Panc1 (cell line): ENCODE measurements at regions not wholly inside any gene's neighbourhood (a gene's known extent, or its start where the extent isn't known, plus 50 kb on each side); places are given as distances from the start of the nearest gene placed in this dataset.

Experiments
- ATAC-seq: fragments of 200-7000 bp; cut with Tn5 transposase; 2 replicates; pipeline ENCODE4 v1.9.1; 2020; ENCODE audit warnings: mild to moderate bottlenecking, moderate library complexity
- BruUV-seq: library from RNA; stranded (reverse); fragments of 400-500 nt; replicated peaks from 2 replicates; lab custom pipeline; 2021; lab: Mats Ljungman, UMichigan
- CTCF ChIA-PET: fragments of 300-600 bp; sonication (Branson Sonifier 250); formaldehyde crosslinking; loops from one replicate; lab custom pipeline; 2022; ENCODE audit warnings: antibody characterized with exemption; lab: Charles Lee
- POLR2A ChIA-PET: fragments of 300-600 bp; sonication (Branson Sonifier 250); formaldehyde crosslinking; loops from one replicate; lab custom pipeline; 2022; ENCODE audit warnings: antibody characterized with exemption; lab: Charles Lee
- DNase-seq: peaks from one replicate; pipeline ENCODE4 v3.0.0-alpha.2; 2010; ENCODE audit warnings: low read depth, low spot score
- H3K27ac ChIP-seq: 2 replicates; pipeline ENCODE4 v1.5.1; 2011; ENCODE audit warnings: mild to moderate bottlenecking, low read length, inconsistent platforms
- H3K27me3 ChIP-seq: fragments of 200-500 bp; sonication (Bioruptor generic); 2 replicates; pipeline ENCODE4 v1.6.0; 2014; ENCODE audit warnings: low read length, inconsistent platforms; ENCODE audit not compliant: control insufficient read depth, insufficient read depth
- H3K36me3 ChIP-seq: fragments of 200-500 bp; sonication (Bioruptor generic); 2 replicates; pipeline ENCODE4 v1.5.1; 2014; ENCODE audit warnings: inconsistent platforms, mild to moderate bottlenecking, low read length, moderate library complexity; ENCODE audit not compliant: control insufficient read depth, insufficient read depth
- H3K4me1 ChIP-seq: 2 replicates; pipeline ENCODE4 v1.5.1; 2011; ENCODE audit warnings: inconsistent platforms, mild to moderate bottlenecking, low read length, moderate library complexity; ENCODE audit not compliant: control insufficient read depth, insufficient read depth
- H3K4me3 ChIP-seq, 2 experiments: 2 replicates each; pipeline ENCODE4 v1.5.1; 2011 to 2012; ENCODE audit warnings: low read depth in 2 of 2, low read length in 2 of 2, mild to moderate bottlenecking in 2 of 2, inconsistent platforms in 1 of 2, moderate library complexity in 1 of 2
- H3K9me3 ChIP-seq: fragments of 200-500 bp; sonication (Bioruptor generic); 2 replicates; pipeline ENCODE4 v1.5.1; 2014; ENCODE audit warnings: low read depth, mild to moderate bottlenecking, inconsistent platforms, low read length, moderate library complexity; ENCODE audit not compliant: control insufficient read depth, insufficient read depth
- CTCF ChIP-seq: fragments of 450-650 bp; IDR thresholded peaks from 2 replicates; pipeline ENCODE4 v1.5.1; 2017; ENCODE audit warnings: mild to moderate bottlenecking
- POLR2AphosphoS5 ChIP-seq: IDR thresholded peaks from 2 replicates; pipeline ENCODE4 v1.6.1; 2012; ENCODE audit warnings: mild to moderate bottlenecking, low read depth, low read length, moderate library complexity
- SIN3A ChIP-seq: IDR thresholded peaks from 2 replicates; pipeline ENCODE4 v1.6.1; 2012; ENCODE audit warnings: low read depth, mild to moderate bottlenecking, low read length, moderate library complexity, borderline replicate concordance; ENCODE audit not compliant: insufficient read depth
- TCF7L2 ChIP-seq: IDR thresholded peaks from 2 replicates; pipeline ENCODE4 v1.6.1; 2011; ENCODE audit warnings: mild to moderate bottlenecking, low read depth, low read length, inconsistent platforms
- in situ Hi-C: cut with HindIII; loops from 2 replicates; pipeline ENCODE4 v1.10.0; 2016; ENCODE audit warnings: low sequenced_read_pairs, low pct_unique_long_range_greater_than_20kb
- intact Hi-C: fragments of 100-400 bp; cut with micrococcal nuclease; formaldehyde crosslinking; loops from one replicate; pipeline ENCODE4 v1.10.0; 2022; ENCODE audit not compliant: unreplicated experiment
- TF ChIP-seq, protein P1 (sequence below), 2 experiments: IDR thresholded peaks; 2 replicates each; pipeline ENCODE4 v1.6.1; 2011 to 2012; ENCODE audit warnings: low read depth in 2 of 2, control low read depth in 1 of 2, low read length in 1 of 2, mild to moderate bottlenecking in 1 of 2, moderate library complexity in 1 of 2; ENCODE audit not compliant: insufficient read depth in 1 of 2

DNA sequence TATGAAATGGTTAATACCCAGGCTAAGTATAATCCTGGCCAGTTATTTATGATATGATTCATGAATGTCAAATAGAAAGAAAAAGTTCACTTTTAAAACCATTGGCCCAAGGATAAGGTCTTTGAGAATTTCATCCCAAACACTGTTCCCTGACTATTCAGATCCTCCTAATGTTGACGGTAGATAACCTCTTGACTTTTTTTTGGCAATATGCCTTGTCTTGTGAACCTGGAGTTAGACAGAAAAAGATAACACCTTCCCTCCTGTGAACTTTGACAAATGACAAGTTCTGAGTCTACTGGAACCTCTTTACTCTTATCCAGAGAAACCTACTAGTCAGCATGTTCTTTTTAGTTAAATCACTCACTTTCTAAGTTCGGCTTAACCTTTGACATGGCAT lies 166.8 kb upstream of the PREP start:
- Histone ChIP-seq H3K9me3 (no peaks in the 10 kb centered on the region), H3K4me3 (no peak overlapping the region), H3K27me3 (no peaks in the 10 kb centered on the region), H3K36me3 (no peaks in the 10 kb centered on the region), H3K4me1 (no peaks in the 10 kb centered on the region), H3K27ac (no peak overlapping the region; the same call in 1 of the 2 replicates)
- in situ Hi-C loops (no loop called here), intact Hi-C loops (no loop called here)
- ATAC-seq (no peak), DNase-seq (no peak)
- TF ChIP-seq CTCF (no peak), TCF7L2 (no peak), POLR2AphosphoS5 (no peak), SIN3A (no peak)
- TF ChIP-seq, protein P1, sequence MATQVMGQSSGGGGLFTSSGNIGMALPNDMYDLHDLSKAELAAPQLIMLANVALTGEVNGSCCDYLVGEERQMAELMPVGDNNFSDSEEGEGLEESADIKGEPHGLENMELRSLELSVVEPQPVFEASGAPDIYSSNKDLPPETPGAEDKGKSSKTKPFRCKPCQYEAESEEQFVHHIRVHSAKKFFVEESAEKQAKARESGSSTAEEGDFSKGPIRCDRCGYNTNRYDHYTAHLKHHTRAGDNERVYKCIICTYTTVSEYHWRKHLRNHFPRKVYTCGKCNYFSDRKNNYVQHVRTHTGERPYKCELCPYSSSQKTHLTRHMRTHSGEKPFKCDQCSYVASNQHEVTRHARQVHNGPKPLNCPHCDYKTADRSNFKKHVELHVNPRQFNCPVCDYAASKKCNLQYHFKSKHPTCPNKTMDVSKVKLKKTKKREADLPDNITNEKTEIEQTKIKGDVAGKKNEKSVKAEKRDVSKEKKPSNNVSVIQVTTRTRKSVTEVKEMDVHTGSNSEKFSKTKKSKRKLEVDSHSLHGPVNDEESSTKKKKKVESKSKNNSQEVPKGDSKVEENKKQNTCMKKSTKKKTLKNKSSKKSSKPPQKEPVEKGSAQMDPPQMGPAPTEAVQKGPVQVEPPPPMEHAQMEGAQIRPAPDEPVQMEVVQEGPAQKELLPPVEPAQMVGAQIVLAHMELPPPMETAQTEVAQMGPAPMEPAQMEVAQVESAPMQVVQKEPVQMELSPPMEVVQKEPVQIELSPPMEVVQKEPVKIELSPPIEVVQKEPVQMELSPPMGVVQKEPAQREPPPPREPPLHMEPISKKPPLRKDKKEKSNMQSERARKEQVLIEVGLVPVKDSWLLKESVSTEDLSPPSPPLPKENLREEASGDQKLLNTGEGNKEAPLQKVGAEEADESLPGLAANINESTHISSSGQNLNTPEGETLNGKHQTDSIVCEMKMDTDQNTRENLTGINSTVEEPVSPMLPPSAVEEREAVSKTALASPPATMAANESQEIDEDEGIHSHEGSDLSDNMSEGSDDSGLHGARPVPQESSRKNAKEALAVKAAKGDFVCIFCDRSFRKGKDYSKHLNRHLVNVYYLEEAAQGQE (IDR thresholded peaks at IDR 0.05; ENCODE audit: insufficient read depth in 1 of 2, low read depth in 2 of 2, low read length in 1 of 2) = no peak
- ChIA-PET CTCF (no interaction called here), POLR2A (interaction anchor here (0.6 kb wide), 1 partner anchor 776 kb away, joined by 11 read pairs; no protein-coding TSS in a partner anchor)
- no TSS peak for BruUV-seq

- ChIA-PET CTCF (no interaction called here), POLR2A (no interaction called here)
- Histone ChIP-seq H3K36me3 (no peaks in the 10 kb centered on the region), H3K9me3 (no peaks in the 10 kb centered on the region), H3K27me3 (no peaks in the 10 kb centered on the region), H3K4me1 (no peaks in the 10 kb centered on the region), H3K4me3 (no peak overlapping the region), H3K27ac (no peak overlapping the region)
- in situ Hi-C loops (no loop called here), intact Hi-C loops (no loop called here)
- no TSS peak for BruUV-seq
- ATAC-seq (no peak), DNase-seq (no peak)
- TF ChIP-seq, protein P1 (IDR thresholded peaks at IDR 0.05; ENCODE audit: insufficient read depth in 1 of 2, low read depth in 2 of 2, low read length in 1 of 2) = no peak
- TF ChIP-seq SIN3A (no peak), POLR2AphosphoS5 (no peak), TCF7L2 (no peak), CTCF (no peak)
Measured at GRCh38 chr6:105568751-105569150, 165.9 kb upstream of the PREP start.
